HG03139 (cell line): ENCODE measurements at regions not wholly inside any gene's neighbourhood (a gene's known extent, or its start where the extent isn't known, plus 50 kb on each side); places are given as distances from the start of the nearest gene placed in this dataset.
"Not testable (repeated sequence)": the region's sequence is repeated elsewhere in the genome, so short reads cannot be mapped to it uniquely, and the experiment has no call there.

ENCODE experiments used
- ATAC-seq: cut with Tn5 transposase; IDR thresholded peaks from one replicate; pipeline ENCODE4 v1.9.1; 2021; ENCODE audit not compliant: unreplicated experiment

DNA sequence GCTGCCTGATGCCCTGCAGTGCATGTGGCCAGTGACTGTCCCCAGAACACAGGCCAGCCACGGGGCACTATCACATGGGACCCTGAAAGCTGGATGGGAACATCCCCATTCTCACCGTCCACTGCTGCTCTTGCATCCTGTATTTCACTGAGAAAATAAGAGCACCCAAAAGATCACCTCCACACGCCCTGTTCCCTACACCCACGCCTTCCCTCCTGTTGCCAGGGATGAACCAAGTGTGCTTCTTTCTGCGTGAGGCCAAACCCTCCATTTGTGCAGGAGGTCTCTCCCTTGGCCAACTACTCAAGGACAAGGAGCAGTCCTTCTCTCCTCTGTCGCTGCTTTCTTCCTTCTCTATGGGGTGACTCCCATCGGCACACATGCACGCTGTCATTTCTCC lies 118.3 kb downstream of the LRRC37A3 start:
- ATAC-seq = not testable (repeated sequence)

DNA sequence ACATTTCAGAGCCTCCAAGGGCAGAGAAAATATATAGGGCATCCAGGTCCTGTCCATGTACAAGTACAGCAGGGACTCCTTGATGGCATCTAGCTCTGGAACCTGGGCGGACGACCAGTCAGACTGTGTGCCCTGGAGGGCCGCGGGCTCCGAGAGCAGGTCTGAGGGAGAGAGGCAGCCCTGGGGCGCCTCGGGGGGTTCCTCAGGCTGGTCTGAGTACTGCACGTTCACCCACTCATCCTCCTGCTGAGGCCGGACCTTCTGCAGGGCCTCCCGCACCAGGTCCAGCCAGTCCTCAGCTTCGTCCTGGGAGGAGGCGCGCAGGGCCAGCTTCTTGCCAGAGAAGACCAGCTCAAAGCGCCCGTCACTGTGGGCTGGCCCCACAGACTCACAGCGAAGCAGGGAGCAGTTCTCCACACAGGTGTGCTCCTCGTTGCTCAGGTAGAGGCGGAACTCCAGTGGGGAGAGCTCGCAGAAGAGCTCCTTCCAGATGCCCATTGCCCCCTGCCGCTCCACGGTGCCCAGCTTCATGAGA lies 118.8 kb downstream of the LRRC37A3 start:
- ATAC-seq = not testable (repeated sequence)

DNA sequence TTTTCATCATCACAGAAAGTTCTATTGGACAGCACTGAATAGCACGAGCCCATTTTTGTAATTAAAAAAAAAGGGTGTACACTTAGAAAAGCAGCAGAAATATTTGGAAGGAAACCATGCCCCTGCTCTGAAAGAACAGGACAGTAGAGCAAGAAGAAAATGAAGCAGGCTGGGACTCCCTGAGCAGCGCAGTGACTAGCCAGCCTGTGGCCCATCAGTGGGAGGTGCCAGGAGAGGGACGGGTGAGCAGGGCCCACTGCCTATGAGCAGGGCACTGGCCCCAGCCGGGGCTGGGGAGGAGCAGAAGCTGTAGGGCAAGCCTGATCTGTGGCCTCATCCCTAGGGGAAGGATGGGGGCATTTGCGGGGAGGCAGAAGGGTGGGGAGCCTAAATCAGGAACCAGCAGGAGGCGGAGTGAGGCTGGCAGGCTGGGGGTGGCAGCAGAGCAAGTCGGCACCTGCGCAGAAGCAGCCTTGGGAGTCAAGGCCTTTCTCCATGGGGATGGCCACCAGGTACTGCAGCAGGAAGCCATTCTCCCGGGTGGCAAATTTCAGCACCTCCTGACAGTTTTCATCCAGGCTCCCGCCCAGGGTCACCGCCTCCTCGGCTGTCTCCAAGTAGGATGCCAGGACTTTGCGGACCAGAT lies 119.6 kb downstream of the LRRC37A3 start:
- ATAC-seq = not testable (repeated sequence)

DNA sequence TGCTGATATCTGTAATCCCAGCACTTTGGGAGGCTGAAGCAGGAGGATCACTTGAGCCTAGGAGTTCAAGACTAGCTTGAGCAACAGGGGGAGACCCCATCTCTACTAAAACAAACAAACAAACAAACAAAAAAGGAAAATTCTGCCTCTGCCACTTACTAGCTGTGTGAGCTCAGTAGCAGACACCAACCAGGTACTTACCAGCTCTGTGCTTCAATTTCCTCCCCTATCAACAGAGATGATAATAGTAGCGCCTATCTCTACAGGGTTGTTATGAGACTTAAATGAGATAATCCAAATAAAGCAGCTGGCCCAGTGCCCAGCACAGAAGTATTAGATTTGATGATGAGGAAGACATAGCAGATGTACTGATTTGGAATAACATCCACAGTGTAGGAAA lies 120.3 kb downstream of the LRRC37A3 start:
- ATAC-seq = not testable (repeated sequence)

DNA sequence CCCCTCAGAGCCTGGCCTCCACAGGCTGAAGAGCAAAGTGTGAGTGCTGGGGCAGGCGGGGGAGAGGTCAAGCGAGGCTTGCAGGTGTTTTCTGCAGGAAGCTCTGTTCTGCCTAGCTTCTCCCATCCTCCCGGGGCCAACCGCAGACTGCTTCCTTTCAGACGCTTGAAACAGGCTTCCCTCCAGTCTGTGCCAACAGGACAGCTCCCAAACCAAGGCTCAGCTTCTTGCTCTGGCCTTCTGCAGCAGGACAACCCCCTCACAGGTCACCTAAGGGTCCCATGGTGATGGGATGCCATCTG lies 120.8 kb downstream of the LRRC37A3 start:
- not testable (repeated sequence) for ATAC-seq

DNA sequence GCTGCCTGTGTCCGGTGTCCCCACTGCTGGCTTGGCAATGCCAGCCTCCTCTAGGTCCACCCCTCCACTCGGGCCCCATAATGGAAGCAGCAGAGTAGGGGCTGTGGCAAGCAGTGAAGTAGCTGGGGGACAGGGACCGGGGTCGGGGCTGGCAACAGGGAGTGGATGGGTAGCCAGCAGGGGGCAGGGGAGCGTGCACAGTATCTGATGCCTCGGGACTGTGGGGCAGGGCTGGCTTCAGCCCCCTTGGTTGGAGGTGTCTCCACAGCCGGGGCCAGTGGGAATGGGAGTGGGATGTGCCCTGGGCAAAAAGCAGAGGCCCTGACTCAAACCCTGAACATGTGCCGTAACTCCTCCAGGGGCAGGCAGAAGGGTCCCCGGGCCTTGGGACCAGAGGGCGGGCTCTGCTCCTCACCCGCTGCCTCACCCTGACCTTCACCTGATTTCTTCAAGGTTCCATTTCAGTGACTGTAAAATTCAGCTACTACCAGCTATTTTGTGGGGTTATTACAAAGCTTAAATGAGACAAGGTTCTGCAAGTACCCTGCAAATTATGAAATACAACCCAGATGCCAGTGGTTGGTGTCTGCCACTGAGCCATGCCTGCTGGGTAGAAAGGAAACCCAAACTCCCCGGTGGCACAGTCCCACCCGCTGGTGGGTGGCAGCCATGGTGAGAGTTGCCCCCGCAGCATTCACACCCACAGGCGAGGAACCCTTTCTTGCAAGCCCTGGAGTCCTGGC lies 121.4 kb downstream of the LRRC37A3 start:
- ATAC-seq = not testable (repeated sequence)

DNA sequence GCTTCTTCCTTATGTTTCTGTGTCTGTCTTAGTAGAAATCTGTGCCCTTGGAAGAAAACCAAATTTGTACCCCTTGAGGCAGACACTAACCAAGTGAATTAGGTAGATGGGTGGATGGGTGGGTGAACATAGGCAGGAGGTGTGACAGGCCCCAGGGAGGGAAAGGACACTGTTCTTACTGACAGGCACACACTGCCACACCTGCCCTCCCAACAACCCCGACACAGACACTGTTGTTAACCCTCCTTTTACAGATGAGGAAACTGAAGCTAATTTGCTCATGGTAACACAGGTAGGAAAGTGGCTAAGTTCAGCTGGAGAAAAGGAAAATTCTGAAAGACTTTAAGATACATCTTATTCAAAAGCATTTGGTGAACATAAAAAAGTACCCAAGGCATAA lies 123.9 kb downstream of the LRRC37A3 start:
- ATAC-seq = not testable (repeated sequence)

DNA sequence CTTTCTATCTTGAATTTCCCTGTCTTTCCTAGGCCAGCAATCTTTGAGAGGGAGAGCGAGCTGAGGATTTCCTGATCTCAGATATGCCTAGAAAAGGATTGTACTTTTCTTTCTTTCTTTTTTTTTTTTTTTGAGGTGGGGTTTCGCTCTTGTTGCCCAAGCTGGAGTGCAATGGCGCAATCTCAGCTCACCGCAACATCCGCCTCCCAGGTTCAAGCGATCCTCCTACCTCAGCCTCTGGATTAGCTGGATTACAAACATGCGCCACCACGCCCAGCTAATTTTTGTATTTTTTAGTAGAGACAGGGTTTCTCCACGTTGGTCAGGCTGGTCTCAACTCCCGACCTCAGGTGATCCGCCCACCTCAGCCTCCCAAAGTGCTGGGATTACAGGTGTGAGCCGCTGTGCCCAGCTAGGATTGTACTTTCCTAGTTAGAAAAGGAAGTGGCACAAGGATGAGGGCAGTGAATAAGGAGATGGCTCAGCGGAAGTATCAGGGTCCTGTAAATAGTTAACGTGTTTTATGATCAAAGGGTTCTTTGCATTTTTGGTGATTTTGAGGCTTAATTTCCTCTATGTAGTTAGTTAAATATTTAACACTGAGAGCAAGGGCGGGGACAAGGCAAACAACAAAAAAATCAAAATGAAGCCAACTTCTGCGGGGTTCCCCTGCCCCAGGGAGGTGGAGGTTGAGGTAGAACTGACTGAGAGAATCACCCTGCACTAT lies 124.6 kb downstream of the LRRC37A3 start:
- not testable (repeated sequence) for ATAC-seq

DNA sequence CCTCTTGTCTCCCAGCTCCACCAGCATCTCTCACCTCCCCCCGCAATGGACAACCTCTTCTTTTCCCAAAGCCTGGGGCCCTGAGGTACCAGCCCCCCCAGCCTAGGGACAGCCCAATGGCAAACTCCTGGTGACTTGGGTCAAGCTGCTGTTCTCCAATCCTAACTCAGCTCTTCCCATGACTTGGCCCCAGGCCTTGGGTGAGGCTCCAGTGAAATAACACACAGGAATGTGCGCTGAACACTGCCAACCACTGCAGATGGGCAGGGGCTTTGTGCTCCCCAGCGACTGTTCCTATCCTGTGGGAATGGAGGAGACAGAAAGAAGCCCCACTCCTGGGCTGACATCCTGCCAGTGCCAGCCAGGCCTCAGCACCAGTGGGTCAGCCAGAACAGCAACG lies 125.2 kb downstream of the LRRC37A3 start:
- ATAC-seq = not testable (repeated sequence)

DNA sequence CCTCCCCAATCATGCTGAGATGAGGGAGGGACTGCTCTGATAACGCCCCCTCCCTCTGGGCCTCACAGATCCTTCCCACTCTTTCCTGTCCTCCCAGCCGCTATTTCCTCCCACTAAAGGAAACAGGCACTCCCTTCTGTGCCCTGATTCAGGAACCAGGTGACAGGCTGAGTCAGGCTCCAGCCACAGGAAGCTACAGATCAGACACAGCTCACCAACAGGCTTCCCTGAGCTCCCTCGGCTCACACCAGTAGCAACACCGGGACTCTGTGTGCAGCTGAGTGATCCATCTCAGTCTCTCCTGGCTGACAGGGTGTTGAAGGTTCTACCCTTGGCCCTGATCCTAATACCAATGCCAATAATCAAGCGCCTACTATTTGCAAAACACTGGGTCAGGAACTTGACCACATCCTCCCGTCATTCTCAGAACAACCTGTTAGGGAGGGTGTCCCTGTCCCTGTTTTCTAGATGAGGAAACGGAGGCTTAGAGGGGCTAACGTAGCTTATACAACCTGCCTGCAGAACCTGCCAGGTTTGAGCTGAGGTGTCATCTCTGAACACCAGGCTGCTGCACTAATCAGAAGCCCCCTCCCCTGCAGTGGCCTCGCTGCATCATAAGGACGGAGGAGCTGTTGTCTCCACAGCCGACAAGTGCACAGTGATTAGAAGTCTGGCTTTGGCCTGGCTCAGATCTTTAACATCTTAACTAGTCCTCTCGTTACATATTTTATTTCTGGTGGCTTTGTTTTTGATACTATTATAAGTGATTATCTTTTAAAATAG lies 126.3 kb downstream of the LRRC37A3 start:
- ATAC-seq = not testable (repeated sequence)

DNA sequence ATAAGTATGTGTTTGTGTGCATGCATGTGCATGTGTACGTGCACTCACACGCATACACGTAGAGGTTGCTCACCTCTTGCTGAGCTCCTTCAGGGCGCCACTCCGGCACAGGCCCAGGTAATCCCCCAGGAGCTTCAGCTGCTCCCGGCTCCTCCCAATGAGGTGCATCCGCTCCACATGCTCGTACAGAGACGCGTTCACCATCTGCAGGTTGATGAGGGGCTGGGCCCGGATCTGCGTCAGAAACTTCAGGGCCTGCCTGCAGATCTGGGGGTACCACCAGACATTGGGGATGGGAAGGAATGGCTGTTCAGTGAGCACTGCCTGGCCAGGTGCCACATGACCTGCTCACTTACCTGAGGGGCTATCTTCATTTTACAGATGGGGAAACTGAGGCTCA lies 127.0 kb downstream of the LRRC37A3 start:
- ATAC-seq = not testable (repeated sequence)

DNA sequence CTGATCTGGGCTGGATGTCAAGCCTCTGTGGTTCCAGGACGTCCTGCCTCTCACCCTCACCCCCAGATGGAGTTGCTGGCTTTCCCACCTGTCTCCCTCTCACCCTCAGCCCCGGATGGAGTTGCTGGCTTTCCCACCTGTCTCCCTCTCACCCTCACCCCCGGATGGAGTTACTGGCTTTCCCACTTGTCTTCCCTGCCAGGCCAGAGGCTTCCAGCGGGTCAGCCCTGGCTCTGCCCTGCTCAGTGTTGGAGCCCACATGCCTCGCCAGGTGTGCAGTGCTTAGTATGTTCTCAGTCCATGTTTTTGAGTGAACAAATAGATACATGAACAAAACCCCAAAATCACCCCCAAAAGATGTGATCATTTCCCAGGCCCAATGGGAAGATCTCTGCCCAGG lies 127.6 kb downstream of the LRRC37A3 start:
- ATAC-seq = not testable (repeated sequence)

DNA sequence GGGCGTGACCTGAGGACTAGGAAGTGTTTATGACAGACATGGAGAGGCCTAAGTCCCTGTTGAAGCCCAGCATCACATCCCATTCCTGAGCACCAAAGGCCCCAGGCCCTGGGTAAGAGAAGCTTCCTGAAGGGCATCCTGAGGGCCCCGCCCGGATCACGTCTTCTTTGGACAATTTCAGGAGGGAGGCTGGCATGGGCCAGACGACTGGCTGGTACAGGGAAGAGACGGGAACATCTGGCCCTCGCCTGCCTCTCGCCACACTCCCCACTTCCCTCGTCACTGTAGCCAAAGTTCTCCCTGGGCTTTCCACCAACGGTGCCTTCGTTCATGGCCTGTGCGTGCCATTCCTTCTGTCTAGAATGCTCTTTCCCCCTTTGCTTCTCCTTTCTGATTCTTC lies 128.1 kb downstream of the LRRC37A3 start:
- not testable (repeated sequence) for ATAC-seq

DNA sequence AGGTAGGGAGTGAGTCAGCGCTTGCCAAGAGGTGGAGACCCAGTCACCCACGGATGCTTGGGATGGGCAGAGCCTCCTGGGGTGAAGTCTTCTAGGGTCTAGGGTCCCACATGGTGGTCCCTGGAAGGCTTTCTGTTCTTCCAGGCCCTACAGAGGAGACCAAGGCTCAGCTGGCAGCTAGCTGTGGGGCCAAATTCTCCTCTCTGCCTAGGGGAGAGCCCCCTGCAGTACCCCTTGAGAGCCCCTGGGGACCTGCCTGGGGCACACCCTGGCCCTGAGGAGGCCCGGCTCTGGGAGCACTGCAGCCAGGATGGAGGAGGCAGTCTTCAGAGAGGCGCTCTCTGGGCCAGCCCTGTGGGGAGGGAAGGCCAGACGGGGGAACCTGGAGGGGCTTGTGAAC lies 128.6 kb upstream of the SMURF2 start:
- not testable (repeated sequence) for ATAC-seq

DNA sequence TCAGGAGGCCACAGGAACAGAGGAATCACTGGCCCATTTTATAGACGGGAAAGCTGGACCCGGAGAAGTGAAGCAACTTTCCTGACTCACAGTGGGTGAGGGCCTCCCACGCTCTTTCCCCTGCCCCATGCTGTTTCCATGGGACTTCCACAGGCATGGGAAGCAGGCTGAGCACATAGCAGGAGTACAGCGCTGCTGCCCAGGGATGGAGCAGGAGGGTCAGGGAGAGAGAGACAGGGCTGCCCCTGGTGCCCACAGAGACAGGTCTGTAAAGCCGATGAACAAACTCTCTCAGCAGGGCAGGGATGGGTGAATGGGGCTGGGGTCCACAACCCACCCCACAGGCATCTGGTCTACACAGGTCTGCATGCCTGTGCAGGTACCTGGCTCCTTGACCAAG lies 128.1 kb upstream of the SMURF2 start:
- ATAC-seq = not testable (repeated sequence)

DNA sequence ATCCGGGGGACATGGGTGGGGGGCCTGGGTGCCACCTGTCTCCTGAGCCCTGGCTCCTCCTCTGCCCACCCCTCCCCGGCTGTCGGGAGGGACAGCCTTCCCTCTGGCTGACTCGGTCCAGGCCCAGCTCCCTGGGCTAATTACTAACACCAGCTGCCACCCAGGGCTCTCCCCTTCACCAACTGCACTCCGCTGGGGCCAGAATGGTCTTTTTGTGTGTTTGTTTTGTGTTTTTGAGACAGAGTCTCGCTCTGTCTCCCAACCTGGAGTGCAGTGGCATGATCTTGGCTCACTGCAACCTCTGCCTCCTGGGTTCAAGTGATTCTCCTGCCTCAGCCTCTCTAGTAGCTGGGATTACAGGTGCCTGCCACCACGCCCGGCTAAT lies 126.9 kb upstream of the SMURF2 start:
- not testable (repeated sequence) for ATAC-seq

DNA sequence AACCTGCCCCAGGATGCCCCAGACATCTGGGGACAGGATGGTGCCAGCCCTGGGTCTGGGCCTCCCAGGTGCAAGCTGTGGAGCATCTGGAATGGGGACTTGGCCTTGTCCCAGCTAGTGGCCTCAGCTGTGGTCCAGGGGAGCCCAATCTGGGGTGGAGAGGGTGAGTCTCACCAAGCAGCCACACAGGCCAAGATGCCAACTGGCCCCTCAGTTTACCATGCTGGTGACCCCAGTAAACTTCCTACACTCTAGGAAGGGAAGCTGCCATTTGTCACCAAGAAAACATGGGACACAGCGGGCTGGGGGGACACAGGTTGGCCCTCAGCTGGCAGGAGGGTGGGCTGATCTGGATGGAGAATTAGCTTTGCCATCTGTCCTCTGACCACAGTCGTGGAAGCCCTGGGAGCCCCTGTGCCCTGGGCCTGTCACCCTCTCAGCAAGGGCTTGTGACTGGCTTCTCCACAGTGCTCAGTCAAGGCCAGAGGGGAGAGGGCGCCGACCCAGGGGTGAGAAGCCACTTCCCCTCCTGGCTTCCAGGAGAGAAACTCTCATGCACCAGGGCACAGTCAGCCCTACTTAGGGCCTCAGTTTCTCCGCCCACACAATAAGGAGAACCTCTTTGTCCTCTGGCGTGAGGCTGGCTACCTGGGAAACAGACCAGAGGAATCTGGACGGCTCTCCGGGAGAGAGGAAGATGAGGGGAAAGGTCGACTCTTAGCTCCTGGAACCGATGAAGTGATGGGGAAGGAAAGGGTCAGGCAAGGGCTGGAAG lies 126.4 kb upstream of the SMURF2 start:
- ATAC-seq = no peak

DNA sequence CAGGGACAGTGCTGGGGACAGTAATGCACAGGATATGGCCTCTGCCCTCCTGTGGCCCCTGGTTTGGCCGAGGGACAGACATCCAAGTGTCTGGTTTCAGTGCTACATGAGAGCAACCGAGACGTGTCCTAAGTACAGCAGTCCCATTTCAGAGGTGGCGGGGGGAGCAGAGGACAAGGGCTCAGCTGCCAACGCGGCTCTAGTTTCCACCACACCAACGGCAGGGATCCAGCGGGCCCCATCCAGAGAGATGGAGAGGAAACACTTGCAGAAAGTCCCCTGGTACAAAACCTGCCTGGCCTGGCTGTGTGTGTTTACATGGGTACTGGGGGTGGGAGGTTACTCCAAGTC lies 125.8 kb upstream of the SMURF2 start:
- ATAC-seq = no peak

DNA sequence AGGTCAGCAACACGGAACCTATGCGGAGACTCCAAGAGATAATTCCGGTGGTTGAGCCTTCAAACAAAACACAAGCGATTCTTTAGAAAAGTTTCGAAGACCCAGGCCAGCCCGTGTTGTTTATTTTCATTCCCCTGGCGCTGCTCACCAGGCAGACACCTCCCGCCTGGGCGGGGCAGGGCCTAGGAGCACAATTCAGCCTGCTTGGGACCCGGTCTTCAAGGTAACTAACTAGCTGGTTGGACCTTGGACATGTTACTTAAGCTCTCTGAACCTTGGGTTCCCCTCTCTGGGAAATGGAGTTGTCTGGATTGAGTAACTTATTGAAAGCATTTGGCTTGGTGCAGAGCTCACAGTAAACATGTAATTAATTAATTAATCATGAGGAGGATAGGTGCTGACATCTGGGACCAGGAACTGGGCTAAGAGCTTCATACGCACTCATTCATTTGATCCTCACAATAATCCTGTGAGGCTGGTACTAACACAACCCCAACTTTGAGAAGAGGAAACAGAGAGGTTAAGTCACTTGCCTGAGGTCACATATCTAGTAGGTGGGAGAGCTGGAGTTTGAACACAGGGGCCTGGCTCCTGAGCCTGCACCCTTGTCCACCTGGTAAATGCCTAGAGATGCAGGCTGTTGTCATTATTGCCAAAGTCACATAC lies 125.3 kb upstream of the SMURF2 start:
- ATAC-seq = no peak

DNA sequence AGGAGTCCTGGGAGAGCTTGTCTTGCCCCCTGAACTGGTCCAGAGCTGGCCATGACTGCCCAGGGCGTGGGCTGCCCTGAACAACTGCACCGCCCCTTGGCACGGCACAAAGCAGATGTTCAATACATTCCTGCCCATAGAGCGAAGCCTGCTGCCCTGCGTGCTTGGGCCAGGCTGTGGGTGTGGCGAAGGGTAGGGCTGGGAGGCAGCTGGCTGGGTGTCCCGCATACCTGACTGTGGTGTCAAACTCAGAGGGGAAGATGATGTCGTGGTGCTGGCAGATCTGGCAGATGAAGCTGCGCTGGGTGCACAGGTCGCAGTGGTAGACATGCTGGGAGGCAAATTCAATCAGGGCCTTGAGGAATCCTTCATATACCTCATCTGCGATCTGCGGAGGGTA lies 124.2 kb upstream of the SMURF2 start:
- ATAC-seq = no peak
